Lung (tissue), 11 donors: ENCODE measurements at regions not wholly inside any gene's neighbourhood (a gene's known extent, or its start where the extent isn't known, plus 50 kb on each side); places are given as distances from the start of the nearest gene placed in this dataset.

ENCODE experiments used
- ATAC-seq: fragments of 200-7000 bp; cut with Tn5 transposase; one replicate; pipeline ENCODE4 v1.9.1; 2020; ENCODE audit warnings: moderate number of reproducible peaks; ENCODE audit not compliant: insufficient read depth, low FRiP score
- DNase-seq, 3 donors: peaks; one replicate each; pipeline ENCODE4 v3.0.0-alpha.2; 2013 to 2017
- H3K27ac ChIP-seq, 2 donors: one replicate each; pipeline ENCODE4 v1.5.1; 2013; ENCODE audit warnings: mild to moderate bottlenecking in 2 of 2, moderate library complexity in 2 of 2, control low read depth in 1 of 2, inconsistent platforms in 1 of 2, low read depth in 1 of 2, low read length in 1 of 2
- H3K27me3 ChIP-seq, 3 donors: one replicate each; pipeline ENCODE4 v1.5.1; 2013; ENCODE audit warnings: low read length in 2 of 3; ENCODE audit not compliant: control insufficient read depth in 3 of 3, insufficient read depth in 3 of 3
- H3K36me3 ChIP-seq, 4 donors: one replicate each; pipeline ENCODE4 v1.5.1; 2013; ENCODE audit warnings: low read length in 4 of 4, mild to moderate bottlenecking in 1 of 4, moderate library complexity in 1 of 4; ENCODE audit not compliant: control insufficient read depth in 4 of 4, insufficient read depth in 4 of 4
- H3K4me1 ChIP-seq, 5 donors: one replicate each; pipeline ENCODE4 v1.5.1; 2013; ENCODE audit warnings: low read length in 5 of 5, mild to moderate bottlenecking in 2 of 5, moderate library complexity in 1 of 5; ENCODE audit not compliant: control insufficient read depth in 5 of 5, insufficient read depth in 5 of 5
- H3K4me3 ChIP-seq: one replicate; pipeline ENCODE4 v1.5.1; 2013; ENCODE audit warnings: mild to moderate bottlenecking, control low read depth, moderate library complexity
- H3K9ac ChIP-seq, 2 donors: one replicate each; pipeline ENCODE4 v1.5.1; 2013; ENCODE audit warnings: low read length in 2 of 2, control low read depth in 1 of 2; ENCODE audit not compliant: insufficient read depth in 1 of 2
- H3K9me3 ChIP-seq, 4 donors: one replicate each; pipeline ENCODE4 v1.5.1; 2013; ENCODE audit warnings: low read length in 3 of 4, mild to moderate bottlenecking in 1 of 4, moderate library complexity in 1 of 4; ENCODE audit not compliant: control insufficient read depth in 4 of 4, insufficient read depth in 3 of 4
- WGBS, 2 donors: extraction: QIAGEN DNeasy Blood & Tissue Kit; methylation state at CpG; one replicate each; pipeline ENCODE4 v1.1.7; 2013; 5-methylcytosine and 5-hydroxymethylcytosine counted together
- TF ChIP-seq, protein P1 (sequence below): IDR thresholded peaks from 2 replicates; pipeline ENCODE4 v1.5.1; 2012; ENCODE audit warnings: mild to moderate bottlenecking; ENCODE audit errors: control extremely low read depth, extremely low read depth
- donor health status: control.
- donor health status: control.
- donor health status: Bipolar disorder and iron deficiency.
- donor health status: healthy.
- donor health status: DM: yes; HTN: yes; CAD: no.

GRCh38 chr5:3818624-3819023 is 223.0 kb downstream of the IRX1 start:
- H3K4me1 ChIP-seq: no peaks in the 10 kb centered on the region
- no peak overlapping the region for H3K27ac ChIP-seq
- WGBS, 2 donors: 32 to 57% methylated on average over 6 of the region's 6 CpGs
- TF ChIP-seq, protein P1, sequence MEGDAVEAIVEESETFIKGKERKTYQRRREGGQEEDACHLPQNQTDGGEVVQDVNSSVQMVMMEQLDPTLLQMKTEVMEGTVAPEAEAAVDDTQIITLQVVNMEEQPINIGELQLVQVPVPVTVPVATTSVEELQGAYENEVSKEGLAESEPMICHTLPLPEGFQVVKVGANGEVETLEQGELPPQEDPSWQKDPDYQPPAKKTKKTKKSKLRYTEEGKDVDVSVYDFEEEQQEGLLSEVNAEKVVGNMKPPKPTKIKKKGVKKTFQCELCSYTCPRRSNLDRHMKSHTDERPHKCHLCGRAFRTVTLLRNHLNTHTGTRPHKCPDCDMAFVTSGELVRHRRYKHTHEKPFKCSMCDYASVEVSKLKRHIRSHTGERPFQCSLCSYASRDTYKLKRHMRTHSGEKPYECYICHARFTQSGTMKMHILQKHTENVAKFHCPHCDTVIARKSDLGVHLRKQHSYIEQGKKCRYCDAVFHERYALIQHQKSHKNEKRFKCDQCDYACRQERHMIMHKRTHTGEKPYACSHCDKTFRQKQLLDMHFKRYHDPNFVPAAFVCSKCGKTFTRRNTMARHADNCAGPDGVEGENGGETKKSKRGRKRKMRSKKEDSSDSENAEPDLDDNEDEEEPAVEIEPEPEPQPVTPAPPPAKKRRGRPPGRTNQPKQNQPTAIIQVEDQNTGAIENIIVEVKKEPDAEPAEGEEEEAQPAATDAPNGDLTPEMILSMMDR: no peak
- H3K27me3 ChIP-seq: no peaks in the 10 kb centered on the region
- no peaks in the 10 kb centered on the region for H3K36me3 ChIP-seq
- no peak overlapping the region for H3K9ac ChIP-seq
- no peak overlapping the region for H3K4me3 ChIP-seq
- peaks cover 0 to 3% (median 0%) of the 10 kb centered on the region in 4 donors for H3K9me3 ChIP-seq
- no peak for ATAC-seq
- no peak for DNase-seq

DNA sequence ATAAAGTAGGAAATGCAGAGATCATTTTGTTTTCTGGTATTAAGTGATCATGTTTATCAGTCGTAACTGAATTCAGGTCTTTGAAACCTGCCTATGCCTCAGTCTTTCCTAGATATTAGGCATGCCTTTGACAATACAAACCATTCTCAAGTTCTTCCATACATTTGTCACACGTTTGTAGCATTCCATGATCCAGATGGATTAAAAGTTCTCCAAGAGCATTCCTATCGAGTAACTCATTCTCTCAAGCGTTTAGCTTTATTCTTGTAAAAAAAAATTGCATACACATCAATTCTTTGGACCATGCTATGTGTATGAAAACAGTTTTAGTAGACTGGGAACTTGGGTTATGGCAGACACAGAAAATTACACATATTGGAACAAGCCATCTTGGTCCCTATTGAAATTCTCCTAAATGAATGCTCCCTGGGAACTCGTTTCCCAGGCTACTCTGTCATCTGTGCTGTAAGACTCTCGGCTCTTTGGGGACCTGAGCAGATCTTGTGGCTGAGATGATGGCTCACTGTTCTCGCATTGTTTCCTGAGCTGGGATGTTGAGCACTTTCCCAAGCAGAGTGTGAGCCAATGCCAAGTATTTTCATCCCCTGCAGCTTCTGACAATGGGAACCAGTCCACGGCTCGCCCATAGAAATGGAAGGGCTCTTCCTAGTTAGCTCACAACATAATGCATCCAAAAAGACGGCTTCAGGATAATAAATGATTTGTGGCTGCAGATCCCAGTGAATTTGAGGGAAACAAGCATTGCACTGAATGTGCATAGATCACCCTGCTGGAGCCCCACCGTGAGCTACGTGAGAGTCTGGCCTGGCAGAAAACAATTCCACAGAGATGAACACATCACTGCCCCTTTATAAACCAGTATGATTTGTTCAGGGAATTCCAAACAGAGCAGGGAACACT is 230.2 kb downstream of the IRX1 start:
- Histone ChIP-seq H3K36me3 (no peaks in the 10 kb centered on the region), H3K4me1 (peaks cover 0 to 1% (median 0%) of the 10 kb centered on the region in 5 donors), H3K9ac (no peak overlapping the region), H3K27me3 (no peaks in the 10 kb centered on the region), H3K4me3 (no peak overlapping the region), H3K27ac (no peak overlapping the region), H3K9me3 (peaks cover 0 to 3% (median 0%) of the 10 kb centered on the region in 4 donors)
- peak in 1 of 3 donors; percentile 2 for DNase-seq
- ATAC-seq: no peak
- TF ChIP-seq, protein P1: no peak
- 68 to 74% methylated on average over 12 of the region's 12 CpGs for WGBS, 2 donors

- WGBS, 2 donors: 11 to 15% methylated on average over 8 of the region's 8 CpGs
- H3K4me1 ChIP-seq: peaks cover 0 to 1% (median 0%) of the 10 kb centered on the region in 5 donors
- H3K27me3 ChIP-seq: no peaks in the 10 kb centered on the region
- H3K9ac ChIP-seq: no peak overlapping the region
- no peak for DNase-seq
- ATAC-seq: no peak
- H3K27ac ChIP-seq: no peak overlapping the region
- TF ChIP-seq, protein P1: no peak
- no peak overlapping the region for H3K4me3 ChIP-seq
- no peaks in the 10 kb centered on the region for H3K36me3 ChIP-seq
- H3K9me3 ChIP-seq: peaks cover 0 to 3% (median 0%) of the 10 kb centered on the region in 4 donors
Observed at GRCh38 chr5:3827624-3828023, 232.0 kb downstream of the IRX1 start.
